H1 (cell line): ENCODE measurements at regions not wholly inside any gene's neighbourhood (a gene's known extent, or its start where the extent isn't known, plus 50 kb on each side); places are given as distances from the start of the nearest gene placed in this dataset.

ENCODE experiments used
- CHD1 ChIP-seq: IDR thresholded peaks from 2 replicates; pipeline ENCODE4 v1.6.1; 2012; ENCODE audit warnings: low read depth, low read length, improper control_type of control experiment
- CHD7 ChIP-seq: fragments of 300-600 bp; sonication (generic); IDR thresholded peaks from 2 replicates; pipeline ENCODE4 v1.7.1; 2012; ENCODE audit warnings: low read length, moderate library complexity, mild to moderate bottlenecking, inconsistent platforms; ENCODE audit not compliant: insufficient replicate concordance
- CTBP2 ChIP-seq: IDR thresholded peaks from 2 replicates; pipeline ENCODE4 v1.7.0; 2011; ENCODE audit warnings: borderline replicate concordance, mild to moderate bottlenecking, moderate library complexity, mixed read lengths, low read length; ENCODE audit not compliant: insufficient read depth, insufficient read length
- EP300 ChIP-seq, 2 experiments: IDR thresholded peaks; 1 replicate in 1 of 2; 2 replicates in 1 of 2; pipeline ENCODE4 v1.6.1; 2011 to 2012; ENCODE audit warnings: low read depth in 2 of 2, low read length in 2 of 2, mild to moderate bottlenecking in 2 of 2, borderline replicate concordance in 1 of 2, inconsistent platforms in 1 of 2, moderate library complexity in 1 of 2
- JUN ChIP-seq: IDR thresholded peaks from 2 replicates; pipeline ENCODE4 v1.6.1; 2011; ENCODE audit warnings: low read depth, mild to moderate bottlenecking, improper control_type of control experiment, low read length
- MAFK ChIP-seq: IDR thresholded peaks from 2 replicates; pipeline ENCODE4 v1.6.1; 2012; ENCODE audit warnings: low read depth, mild to moderate bottlenecking, improper control_type of control experiment, low read length
- POU5F1 ChIP-seq: IDR thresholded peaks from 2 replicates; pipeline ENCODE4 v1.6.1; 2011; ENCODE audit warnings: low read depth, mild to moderate bottlenecking, low read length, moderate library complexity
- SIX5 ChIP-seq: IDR thresholded peaks from 2 replicates; pipeline ENCODE4 v1.6.1; 2011; ENCODE audit warnings: mild to moderate bottlenecking, low read depth, low read length
- SP4 ChIP-seq: IDR thresholded peaks from 2 replicates; pipeline ENCODE4 v1.6.1; 2012; ENCODE audit warnings: low read length, inconsistent platforms
- TAF1 ChIP-seq: IDR thresholded peaks from 2 replicates; pipeline ENCODE4 v1.6.1; 2011; ENCODE audit warnings: mild to moderate bottlenecking, low read depth, low read length
- TCF12 ChIP-seq: IDR thresholded peaks from 2 replicates; pipeline ENCODE4 v1.6.1; 2011; ENCODE audit warnings: low read depth, mild to moderate bottlenecking, low read length

- TF ChIP-seq CHD7: no peak
- TF ChIP-seq SP4: no peak
- no peak for TF ChIP-seq TAF1
- TF ChIP-seq EP300 (IDR thresholded peaks at IDR 0.05; ENCODE audit: borderline replicate concordance in 1 of 2, low read depth in 2 of 2, low read length in 2 of 2): no peak
- TF ChIP-seq JUN: no peak
- no peak for TF ChIP-seq TCF12
- no peak for TF ChIP-seq CHD1
- TF ChIP-seq CTBP2: no peak
- TF ChIP-seq POU5F1: no peak
- TF ChIP-seq SIX5: no peak
- no peak for TF ChIP-seq MAFK
Observed at GRCh38 chr10:91080776-91081175, 139.7 kb upstream of the PCGF5 start (continued).
